ENCODE measurements at regions not wholly inside any gene's neighbourhood (a gene's known extent, or its start where the extent isn't known, plus 50 kb on each side); places are given as distances from the start of the nearest gene placed in this dataset.

DNA sequence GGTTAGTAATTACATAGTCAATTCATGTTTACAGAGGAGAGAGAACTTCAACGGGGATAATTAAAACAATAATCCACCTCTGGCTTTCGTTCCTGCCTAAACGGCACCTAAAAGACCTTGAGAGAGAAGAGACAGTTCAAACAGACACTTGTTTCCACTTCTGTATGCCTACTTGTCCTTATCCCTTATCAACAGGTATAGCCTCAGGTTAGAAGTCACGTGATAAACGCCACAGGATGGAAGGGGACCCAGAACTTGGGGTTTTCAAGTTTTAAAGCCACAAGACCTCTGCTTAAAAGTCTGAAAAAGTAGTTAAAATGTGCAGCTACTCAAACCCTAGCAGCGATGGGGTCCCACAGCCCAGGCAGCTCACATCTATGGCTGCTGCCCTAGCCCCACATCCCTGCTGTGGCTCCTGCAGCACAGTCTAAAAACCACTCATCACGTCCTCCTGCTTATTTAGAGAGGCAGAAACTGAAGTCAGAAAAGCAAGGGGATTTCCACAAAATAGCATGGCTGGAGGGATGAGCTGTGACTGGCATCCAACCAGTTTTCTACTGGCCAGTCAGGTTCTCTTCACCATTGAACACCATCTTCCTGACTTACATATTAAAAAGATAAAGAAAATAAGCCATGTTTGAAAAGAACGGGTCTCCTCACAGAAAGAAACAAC, 51.2 kb upstream of the SEC16B start:
- H3K4me3 ChIP-seq (ENCODE audit: low read depth, low read length): no peak overlapping the region
- CTCF ChIA-PET: interaction anchor here (1.0 to 9.4 kb wide), 3 partner anchors 9 to 71 kb away, joined by 3 to 117 read pairs (median 5); no protein-coding TSS in a partner anchor
- DNase-seq (ENCODE audit: low read depth, low spot score): no peak
- POLR2A ChIA-PET: no interaction called here
- TF ChIP-seq, protein P1, sequence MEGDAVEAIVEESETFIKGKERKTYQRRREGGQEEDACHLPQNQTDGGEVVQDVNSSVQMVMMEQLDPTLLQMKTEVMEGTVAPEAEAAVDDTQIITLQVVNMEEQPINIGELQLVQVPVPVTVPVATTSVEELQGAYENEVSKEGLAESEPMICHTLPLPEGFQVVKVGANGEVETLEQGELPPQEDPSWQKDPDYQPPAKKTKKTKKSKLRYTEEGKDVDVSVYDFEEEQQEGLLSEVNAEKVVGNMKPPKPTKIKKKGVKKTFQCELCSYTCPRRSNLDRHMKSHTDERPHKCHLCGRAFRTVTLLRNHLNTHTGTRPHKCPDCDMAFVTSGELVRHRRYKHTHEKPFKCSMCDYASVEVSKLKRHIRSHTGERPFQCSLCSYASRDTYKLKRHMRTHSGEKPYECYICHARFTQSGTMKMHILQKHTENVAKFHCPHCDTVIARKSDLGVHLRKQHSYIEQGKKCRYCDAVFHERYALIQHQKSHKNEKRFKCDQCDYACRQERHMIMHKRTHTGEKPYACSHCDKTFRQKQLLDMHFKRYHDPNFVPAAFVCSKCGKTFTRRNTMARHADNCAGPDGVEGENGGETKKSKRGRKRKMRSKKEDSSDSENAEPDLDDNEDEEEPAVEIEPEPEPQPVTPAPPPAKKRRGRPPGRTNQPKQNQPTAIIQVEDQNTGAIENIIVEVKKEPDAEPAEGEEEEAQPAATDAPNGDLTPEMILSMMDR (IDR thresholded peaks at IDR 0.05; ENCODE audit: insufficient read depth, low read length, missing control alignments): no peak

GRCh38 chr1:178021950-178022349, 52.1 kb upstream of the SEC16B start:
- DNase-seq (ENCODE audit: low read depth, low spot score): no peak
- CTCF ChIA-PET: interaction anchor here (1.0 to 9.4 kb wide), 3 partner anchors 10 to 72 kb away, joined by 3 to 117 read pairs (median 5); no protein-coding TSS in a partner anchor
- H3K4me3 ChIP-seq (ENCODE audit: low read depth, low read length): no peak overlapping the region
- POLR2A ChIA-PET: no interaction called here
- TF ChIP-seq, protein P1 (IDR thresholded peaks at IDR 0.05; ENCODE audit: insufficient read depth, low read length, missing control alignments): no peak

- TF ChIP-seq, protein P1 (IDR thresholded peaks at IDR 0.05; ENCODE audit: insufficient read depth, low read length, missing control alignments): no peak
- DNase-seq (ENCODE audit: low read depth, low spot score): no peak
- CTCF ChIA-PET: no interaction called here
- no peak overlapping the region for H3K4me3 ChIP-seq (ENCODE audit: low read depth, low read length)
- POLR2A ChIA-PET: no interaction called here
Measured at GRCh38 chr1:178023181-178023618, 53.3 kb upstream of the SEC16B start.

DNA sequence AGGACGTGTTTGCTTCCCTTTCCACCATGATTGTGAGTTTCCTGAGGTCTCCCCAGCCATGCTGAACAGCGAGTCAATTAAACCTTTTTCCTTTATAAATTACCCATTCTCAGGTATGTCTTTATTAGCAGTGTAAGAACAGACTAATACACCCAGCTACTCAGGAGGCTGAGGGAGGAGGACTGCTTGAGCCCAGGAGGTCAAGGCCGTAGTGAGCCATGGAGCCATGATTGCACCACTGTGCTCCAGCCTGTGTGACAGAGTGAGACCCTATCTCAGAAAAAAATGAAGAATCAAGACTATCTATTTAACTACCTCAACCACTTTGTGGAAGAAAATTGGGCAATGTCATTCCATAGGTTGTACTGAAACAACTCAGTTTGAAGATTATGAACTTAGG, 54.6 kb upstream of the SEC16B start:
- ChIA-PET POLR2A (no interaction called here), CTCF (no interaction called here)
- TF ChIP-seq, protein P1 (IDR thresholded peaks at IDR 0.05; ENCODE audit: insufficient read depth, low read length, missing control alignments): no peak
- no peak overlapping the region for H3K4me3 ChIP-seq (ENCODE audit: low read depth, low read length)
- no peak for DNase-seq (ENCODE audit: low read depth, low spot score)

DNA sequence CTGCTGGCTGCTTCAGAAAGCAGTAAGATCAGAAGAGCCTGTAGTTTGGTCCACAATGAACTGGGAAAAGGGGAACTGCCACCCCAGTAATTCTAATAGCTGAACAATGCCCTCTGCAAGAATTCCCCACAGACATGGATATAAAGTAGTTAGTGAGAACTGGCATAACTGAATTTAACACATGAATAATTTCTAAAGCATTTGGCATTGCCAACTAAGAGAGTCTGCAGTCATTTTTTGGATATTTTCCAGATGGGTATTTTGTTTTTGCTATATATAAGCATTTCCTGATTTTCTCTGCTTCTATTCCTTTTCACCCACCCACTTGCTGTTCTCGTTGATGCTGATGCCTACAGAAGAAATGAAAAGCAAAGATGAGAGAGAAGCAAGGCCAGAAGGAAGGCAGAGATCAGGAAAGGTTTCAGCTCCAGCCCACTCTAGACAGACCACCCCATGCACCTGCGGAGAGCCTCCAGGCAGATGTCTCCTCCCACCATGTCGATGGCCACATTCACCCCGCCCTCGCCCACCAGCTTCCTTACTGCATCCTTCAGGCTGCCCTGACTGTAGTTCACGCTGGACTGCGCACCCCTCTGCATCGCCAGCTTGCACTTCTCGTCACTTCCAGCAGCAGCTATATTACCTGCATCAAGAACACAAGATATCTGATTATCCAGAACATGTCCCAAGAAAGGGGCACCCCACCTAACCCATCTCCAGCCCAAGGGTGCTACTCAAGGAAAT, 55.9 kb upstream of the SEC16B start:
- CTCF ChIA-PET: interaction anchor here (0.8 to 1.8 kb wide), 2 partner anchors 8 to 12 kb away, joined by 3 to 6 read pairs; no protein-coding TSS in a partner anchor
- TF ChIP-seq, protein P1 (IDR thresholded peaks at IDR 0.05; ENCODE audit: insufficient read depth, low read length, missing control alignments): no peak
- POLR2A ChIA-PET: no interaction called here
- no peak overlapping the region for H3K4me3 ChIP-seq (ENCODE audit: low read depth, low read length)
- DNase-seq (ENCODE audit: low read depth, low spot score): no peak

- DNase-seq (ENCODE audit: low read depth, low spot score): no peak
- ChIA-PET POLR2A (no interaction called here), CTCF (interaction anchor here (0.8 to 11.6 kb wide), 13 partner anchors 8 to 293 kb away, joined by 3 to 154 read pairs (median 5); partner anchors contain the start of gene RASAL2)
- no peak overlapping the region for H3K4me3 ChIP-seq (ENCODE audit: low read depth, low read length)
- TF ChIP-seq, protein P1 (IDR thresholded peaks at IDR 0.05; ENCODE audit: insufficient read depth, low read length, missing control alignments): no peak
Measured at GRCh38 chr1:178028841-178029481, 59.1 kb upstream of the SEC16B start.

Data from AG04449 (cell line).